ENCODE measurements at regions not wholly inside any gene's neighbourhood (a gene's known extent, or its start where the extent isn't known, plus 50 kb on each side); places are given as distances from the start of the nearest gene placed in this dataset.
"Not testable (repeated sequence)": the region's sequence is repeated elsewhere in the genome, so short reads cannot be mapped to it uniquely, and the experiment has no call there.

GRCh38 chr4:179678093-179678814, 2236.0 kb upstream of the AGA start:
- DNase-seq (ENCODE audit: low spot score), result no peak

- not testable (repeated sequence) for DNase-seq (ENCODE audit: low spot score)
Observed at GRCh38 chr4:179683661-179684060, 2241.4 kb upstream of the AGA start.

GRCh38 chr4:179692222-179692621, 2250.0 kb upstream of the AGA start:
- no peak for DNase-seq (ENCODE audit: low spot score)

GRCh38 chr4:179695175-179695574, 2252.9 kb upstream of the AGA start:
- no peak for DNase-seq (ENCODE audit: low spot score)

- DNase-seq (ENCODE audit: low spot score), result no peak
Observed at GRCh38 chr4:179698321-179698720, 2256.1 kb upstream of the AGA start.

- no peak for DNase-seq (ENCODE audit: low spot score)
Observed at GRCh38 chr4:179709961-179710624, 2267.9 kb upstream of the AGA start.

- DNase-seq (ENCODE audit: low spot score), result no peak
Observed at GRCh38 chr4:179719766-179720450, 2277.7 kb upstream of the AGA start.

- DNase-seq (ENCODE audit: low spot score), result not testable (repeated sequence)
Observed at GRCh38 chr4:179726491-179726890, 2284.3 kb upstream of the AGA start.

GRCh38 chr4:179728305-179728704, 2286.1 kb upstream of the AGA start:
- no peak for DNase-seq (ENCODE audit: low spot score)

GRCh38 chr4:179736820-179737219, 2294.6 kb upstream of the AGA start:
- DNase-seq (ENCODE audit: low spot score), result not testable (repeated sequence)

- no peak for DNase-seq (ENCODE audit: low spot score)
Observed at GRCh38 chr4:179738822-179739221, 2296.6 kb upstream of the AGA start.

- no peak for DNase-seq (ENCODE audit: low spot score)
Observed at GRCh38 chr4:179747218-179747910, 2305.1 kb upstream of the AGA start.

- no peak for DNase-seq (ENCODE audit: low spot score)
Observed at GRCh38 chr4:179748837-179749236, 2306.6 kb upstream of the AGA start.

- no peak for DNase-seq (ENCODE audit: low spot score)
Observed at GRCh38 chr4:179750374-179750773, 2308.1 kb upstream of the AGA start.

GRCh38 chr4:179751669-179752068, 2309.4 kb upstream of the AGA start:
- DNase-seq (ENCODE audit: low spot score), result no peak

GRCh38 chr4:179755322-179755721, 2313.1 kb upstream of the AGA start:
- no peak for DNase-seq (ENCODE audit: low spot score)

GRCh38 chr4:179757641-179758040, 2315.4 kb upstream of the AGA start:
- no peak for DNase-seq (ENCODE audit: low spot score)

GRCh38 chr4:179762840-179763239, 2320.6 kb upstream of the AGA start:
- DNase-seq (ENCODE audit: low spot score), result no peak

- no peak for DNase-seq (ENCODE audit: low spot score)
Observed at GRCh38 chr4:179766938-179767337, 2324.7 kb upstream of the AGA start.

- DNase-seq (ENCODE audit: low spot score), result no peak
Observed at GRCh38 chr4:179768996-179769395, 2326.8 kb upstream of the AGA start.

- DNase-seq (ENCODE audit: low spot score), result no peak
Observed at GRCh38 chr4:179797738-179798137, 2355.5 kb upstream of the AGA start.

- no peak for DNase-seq (ENCODE audit: low spot score)
Observed at GRCh38 chr4:179803857-179804256, 2361.6 kb upstream of the AGA start.

- DNase-seq (ENCODE audit: low spot score), result no peak
Observed at GRCh38 chr4:179804440-179804839, 2362.2 kb upstream of the AGA start.
